Pulmonary artery endothelial cell (primary cell): ENCODE measurements at regions not wholly inside any gene's neighbourhood (a gene's known extent, or its start where the extent isn't known, plus 50 kb on each side); places are given as distances from the start of the nearest gene placed in this dataset.

Experiments
- DNase-seq: peaks from one replicate; pipeline ENCODE4 v3.0.0-alpha.2; 2011; ENCODE audit warnings: low read depth, low spot score

DNA sequence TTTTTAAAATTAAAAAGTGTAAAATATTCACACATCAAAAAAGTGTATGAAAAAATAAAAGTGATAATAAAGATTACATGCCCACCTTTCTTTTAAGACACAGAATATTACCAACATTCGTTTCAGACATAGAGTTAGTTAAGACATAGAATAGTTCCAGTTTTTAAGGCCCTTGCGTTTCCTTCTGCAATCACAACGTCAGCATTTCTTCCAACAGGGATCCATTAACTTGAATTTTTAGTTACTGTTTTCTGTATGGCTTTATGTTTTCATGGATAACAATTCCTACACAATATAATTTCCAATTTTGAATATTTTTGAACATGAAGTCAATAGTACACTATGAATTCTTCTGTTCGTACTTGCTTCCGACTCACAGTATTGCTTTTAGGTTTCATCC, 170.8 kb upstream of the C11orf87 start:
- no peak for DNase-seq

DNA sequence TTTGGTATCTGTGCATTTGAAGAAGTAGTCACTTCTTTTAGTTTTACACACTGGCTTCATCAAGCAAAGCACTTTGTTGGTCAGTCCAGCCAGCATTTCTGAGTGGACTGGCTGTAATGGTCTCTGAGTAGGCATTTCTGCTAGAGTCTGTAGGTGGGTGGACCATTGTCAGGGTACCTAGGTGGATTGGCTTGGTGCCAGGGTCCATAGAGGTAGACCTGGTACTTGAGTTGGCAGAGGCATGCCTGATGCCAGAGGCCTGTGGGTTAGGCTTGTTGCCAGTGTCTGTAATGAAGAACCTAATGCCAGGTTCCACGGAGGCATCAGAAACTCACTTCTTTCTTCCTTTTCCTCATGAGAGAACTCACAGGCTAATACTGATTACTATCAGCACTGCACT, 157.9 kb upstream of the C11orf87 start:
- no peak for DNase-seq

DNA sequence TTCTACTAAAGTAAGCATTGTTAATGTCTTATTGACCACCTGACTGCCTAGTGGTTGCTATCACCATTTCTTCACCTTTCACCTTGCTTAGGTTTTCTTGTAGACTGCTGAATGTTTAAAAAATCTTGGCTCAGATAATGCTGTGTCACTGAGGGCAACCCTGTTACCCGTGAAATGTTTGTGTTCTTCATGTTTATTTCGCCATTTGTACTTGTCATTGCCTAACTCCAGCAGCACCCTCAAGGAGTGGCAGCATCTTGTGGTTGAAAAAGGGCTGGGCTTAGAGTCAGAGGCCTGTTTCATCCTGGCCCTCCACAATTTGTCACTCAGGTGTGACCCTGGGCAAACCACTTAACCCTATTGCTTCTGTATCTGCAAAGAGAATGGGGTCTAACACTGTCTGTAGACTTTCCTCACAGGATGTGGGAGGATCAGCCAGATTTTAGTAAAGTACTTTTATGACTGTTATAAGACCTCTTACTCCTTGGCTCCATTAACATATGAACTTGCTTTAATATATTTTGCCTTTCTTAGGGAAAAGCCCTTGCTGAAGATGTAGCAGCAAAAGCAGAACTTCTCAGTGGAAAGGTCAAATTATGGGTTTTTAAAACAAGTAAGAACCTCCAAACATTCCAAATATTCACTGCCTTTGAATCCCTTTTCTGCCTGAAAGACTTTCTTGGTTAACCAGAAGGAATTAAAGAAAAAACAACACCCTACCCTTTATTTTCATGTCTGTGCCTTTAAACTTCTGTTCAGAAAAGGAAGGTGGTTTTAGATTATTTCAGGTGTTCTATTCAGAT, 154.5 kb upstream of the C11orf87 start:
- no peak for DNase-seq

DNA sequence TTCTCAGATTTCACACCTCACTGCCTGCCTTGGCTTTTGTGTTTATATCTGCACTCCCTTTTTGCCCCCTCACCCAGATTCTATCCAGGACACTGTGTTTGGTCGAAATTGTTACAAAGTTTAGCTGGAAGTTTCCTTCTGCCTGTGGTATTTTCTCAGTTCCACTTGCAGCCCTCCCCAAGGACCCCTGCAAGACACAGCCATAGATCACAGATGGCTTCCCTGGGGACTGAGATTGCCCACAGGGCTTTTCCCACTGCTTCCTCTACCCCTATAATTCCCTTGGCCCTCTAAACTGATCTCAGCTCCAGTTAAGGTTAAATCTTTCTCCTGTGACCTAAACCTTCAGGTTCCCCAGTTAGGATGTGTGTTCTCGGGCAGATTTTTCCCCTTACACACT, 146.1 kb upstream of the C11orf87 start:
- no peak for DNase-seq

DNA sequence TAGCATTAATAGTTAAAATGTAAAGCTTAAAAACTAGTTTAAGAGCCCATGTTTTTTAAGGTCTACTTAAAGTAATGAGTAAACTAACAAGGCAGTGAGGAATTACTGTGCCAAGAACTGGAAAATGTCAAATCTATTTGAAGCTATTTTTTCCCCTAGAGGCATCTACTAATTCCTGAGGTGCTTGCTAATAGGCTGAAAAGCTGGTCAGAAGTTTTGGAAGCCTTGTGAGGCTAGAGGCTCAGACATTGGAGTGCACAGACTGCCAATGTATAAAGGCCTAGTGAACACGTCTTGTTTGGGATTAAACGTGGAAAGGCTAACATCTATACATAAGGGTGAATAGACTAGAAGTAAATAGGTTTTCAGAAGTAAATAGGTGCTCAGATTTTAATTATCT, 136.5 kb upstream of the C11orf87 start:
- no peak for DNase-seq

DNA sequence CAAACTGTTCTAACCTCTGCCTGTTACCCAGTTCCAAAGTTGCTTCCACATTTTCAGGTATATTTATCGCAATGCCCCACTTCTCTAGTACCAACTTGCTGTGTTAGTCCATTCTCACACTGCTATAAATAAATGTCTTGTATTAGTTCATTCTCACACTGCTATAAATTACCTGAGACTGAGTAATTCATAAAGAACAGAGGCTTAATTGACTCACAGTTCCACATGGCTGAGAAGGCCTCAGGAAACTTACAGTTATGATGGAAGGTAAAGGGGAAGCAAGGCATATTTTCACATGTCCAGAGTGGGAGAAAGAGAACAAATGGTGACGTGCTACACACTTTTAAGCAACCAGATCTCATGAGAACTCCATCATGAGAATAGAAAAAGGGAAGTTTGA, 130.4 kb upstream of the C11orf87 start:
- DNase-seq: no peak

DNA sequence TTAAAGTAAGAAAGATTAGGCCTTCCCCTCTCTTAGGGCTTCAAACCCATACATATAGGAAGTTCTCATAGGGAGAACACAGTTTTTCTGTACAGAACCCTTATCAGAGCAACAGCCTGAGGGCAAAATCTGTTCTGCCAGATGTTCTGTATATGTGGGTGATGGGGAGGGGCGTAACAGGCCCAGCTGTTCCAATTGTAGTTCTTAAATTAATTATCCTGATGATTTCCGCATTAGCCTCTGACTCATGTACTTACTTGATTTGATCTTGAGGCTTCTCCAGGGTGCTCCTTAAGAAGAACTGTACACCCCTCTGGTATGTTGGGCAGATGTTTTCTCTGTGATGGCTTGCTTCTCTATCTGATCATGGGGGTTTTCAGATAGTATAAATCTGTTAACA, 123.1 kb upstream of the C11orf87 start:
- no peak for DNase-seq

DNA sequence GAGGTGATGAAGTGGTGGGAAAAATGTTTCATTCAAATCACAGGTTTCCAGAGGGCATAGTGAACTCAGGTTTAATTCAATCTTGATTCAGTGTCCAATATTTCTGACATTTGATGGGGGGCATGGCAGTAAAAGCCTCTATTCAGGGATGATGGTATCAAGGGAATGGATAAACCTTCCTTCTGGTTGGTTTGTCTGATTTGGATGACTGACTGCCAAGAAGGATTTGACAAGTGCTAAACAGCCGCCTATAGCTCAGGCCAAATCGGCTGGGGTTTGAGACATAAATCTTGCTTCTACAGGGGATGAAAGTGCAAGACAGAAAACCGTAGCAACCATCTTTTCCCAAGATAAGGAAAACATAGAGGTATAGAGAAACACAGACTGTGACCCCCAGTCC, 121.8 kb upstream of the C11orf87 start:
- no peak for DNase-seq

DNA sequence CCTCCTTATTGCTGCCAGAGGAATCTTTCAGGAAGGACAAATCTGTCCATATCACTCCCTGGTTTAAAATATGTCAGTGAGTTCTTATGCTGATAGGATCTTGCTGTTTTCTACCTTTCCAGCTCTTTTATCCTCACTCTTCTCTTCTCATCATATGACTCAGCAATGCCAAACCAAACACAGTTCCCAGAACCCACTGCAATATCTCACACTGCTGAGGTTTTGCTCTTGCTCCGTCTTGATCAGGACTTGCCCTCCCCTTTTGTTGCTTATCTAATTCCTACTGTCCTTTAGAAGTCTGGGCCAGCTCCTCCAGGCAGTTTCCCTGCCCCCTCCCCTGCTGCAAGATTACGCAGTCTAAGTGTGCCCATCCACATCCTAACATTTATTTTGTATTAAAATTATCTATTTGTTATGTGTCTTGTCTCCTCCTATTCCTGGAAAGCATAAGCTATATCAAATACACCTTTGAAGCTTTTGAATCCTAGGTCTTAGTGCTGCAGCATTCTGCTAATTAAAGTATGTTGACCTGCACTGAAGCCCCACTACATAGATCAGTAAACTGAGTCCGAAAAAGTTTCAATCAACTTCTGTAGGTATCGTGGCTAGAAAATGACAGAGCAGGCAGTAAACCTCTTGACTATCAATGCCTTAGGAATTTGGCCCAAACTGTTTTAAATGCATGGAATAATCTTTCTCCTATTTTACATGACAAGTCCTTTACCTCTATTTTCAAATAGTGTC, 119.2 kb upstream of the C11orf87 start:
- no peak for DNase-seq

DNA sequence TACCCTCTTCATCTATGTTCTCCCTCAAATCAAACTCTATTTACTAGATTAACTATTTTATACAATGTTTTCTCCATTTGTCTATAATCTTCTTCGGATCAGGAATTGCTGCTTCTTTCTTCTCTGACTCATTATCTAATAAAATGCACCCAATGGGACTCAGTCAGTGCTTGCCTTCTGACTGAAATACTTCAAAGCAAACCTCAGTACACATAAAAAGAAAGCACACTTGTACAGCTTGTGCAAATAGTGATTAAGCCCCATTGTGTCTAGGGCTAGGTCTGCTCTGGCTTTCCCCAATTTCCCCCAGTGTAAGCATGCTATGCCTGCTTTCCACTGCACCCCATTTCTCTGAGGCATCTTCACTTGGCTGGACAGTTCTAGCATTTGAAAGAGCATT, 118.6 kb upstream of the C11orf87 start:
- no peak for DNase-seq

DNA sequence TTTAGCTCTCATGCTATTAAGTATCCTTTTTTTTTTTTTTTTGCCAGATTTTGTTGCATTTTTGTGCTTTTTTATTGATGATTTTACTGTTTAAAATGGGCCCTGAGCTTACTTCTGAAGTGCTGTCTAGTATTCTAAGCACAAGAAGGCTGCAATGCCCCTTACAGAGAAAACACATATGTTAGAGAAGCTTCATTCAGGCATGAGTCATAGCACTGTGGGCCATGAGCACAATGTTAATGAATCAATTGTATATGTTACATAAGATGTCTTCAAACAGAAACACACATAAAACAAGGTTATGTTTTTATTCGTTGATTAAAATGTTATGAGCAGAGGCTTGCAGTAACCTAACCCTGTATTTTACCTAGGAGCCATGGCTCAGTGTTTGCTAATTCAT, 117.8 kb upstream of the C11orf87 start:
- DNase-seq: no peak

DNA sequence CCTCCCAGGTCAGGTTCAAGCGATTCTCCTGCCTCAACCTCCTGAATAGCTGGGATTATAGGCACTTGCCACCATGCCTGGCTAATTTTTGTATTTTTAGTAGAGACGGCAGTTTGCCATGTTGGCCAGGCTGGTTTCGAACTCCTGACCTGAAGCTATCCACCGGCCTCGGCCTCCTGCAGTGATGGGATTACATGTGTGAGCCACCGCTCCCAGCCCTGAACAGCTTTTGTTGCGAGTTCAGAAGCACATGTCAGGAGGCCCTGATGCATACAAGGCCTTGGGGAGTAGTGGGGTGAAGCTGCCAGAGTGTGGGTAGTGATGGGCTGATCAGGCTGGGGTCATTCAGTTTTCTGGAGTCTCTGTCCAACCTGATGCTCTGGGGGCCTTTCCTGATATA, 117.0 kb upstream of the C11orf87 start:
- no peak for DNase-seq

DNA sequence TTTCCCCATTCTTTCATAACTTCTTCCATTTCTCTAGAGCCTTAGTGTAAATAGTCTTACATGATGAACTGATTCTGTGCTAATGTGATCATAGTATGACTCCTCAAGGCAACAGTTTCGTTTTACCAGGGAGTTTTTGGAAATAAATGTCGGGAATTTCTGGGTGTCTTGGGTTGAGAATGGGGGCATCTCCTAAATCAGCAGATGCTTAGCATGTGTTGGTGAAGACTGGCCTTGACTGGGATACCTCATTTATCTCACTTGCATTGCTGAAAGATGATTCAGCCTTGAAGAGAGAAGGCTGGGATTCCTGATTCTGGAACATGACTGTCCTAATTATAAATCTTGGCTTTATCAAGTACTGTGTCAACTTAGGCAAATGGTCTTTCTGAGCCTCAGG, 115.7 kb upstream of the C11orf87 start:
- no peak for DNase-seq

DNA sequence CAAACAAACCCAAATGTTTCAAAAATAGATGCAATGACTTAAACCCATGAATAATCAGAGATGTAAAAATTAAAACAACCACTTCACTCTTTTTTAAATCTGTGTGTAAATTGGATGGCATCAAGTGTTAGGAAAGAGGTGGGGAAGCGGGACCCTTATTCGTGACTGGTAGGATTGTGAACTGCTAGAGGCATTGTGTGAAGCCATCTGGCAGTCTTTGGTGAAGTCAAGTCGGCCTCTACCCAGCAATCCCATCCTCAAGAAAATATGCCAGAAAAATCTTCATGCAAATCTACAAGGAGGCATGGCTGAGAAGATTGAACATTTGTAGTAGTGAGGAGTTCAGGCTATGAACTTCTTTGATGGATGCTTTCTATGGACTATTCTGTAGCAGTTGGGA, 114.6 kb upstream of the C11orf87 start:
- DNase-seq: no peak

DNA sequence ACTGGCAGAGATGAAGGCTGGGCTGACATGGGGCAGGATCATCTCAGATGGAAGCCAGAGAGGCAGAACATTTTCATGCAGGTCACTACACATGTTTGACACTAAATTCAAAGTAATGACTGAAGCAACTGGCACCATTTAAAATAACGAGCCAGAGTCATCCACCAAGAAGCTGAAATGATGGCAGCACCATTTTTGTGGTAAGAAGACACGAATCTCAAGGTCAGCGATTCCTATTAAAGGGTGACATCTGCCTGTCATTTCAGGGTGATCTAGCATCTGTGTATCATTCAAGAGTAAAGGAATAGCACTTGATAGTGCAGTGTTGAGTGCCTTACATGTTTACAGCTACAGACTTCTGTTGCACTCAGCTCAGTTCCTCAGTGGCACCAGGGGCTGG, 113.4 kb upstream of the C11orf87 start:
- DNase-seq: no peak

DNA sequence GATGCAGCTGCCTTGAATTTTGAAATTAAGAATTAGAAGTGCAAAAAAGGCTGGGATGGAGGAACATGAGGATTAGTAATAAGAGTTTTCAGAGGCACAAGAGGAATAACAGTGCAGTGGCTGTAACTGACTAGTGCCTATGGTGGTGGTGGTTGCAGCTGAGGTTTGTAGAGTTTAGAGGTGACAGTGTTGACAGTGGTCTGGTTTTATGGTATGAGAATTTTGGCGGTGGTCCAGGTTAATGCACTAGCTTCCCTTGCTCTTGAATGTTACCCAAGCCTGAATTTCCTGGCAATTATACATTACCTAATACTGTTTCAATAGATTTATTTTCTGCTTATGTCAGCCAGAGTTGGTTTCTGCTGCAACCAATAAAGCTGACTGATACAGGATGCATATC, 112.8 kb upstream of the C11orf87 start:
- DNase-seq: no peak

DNA sequence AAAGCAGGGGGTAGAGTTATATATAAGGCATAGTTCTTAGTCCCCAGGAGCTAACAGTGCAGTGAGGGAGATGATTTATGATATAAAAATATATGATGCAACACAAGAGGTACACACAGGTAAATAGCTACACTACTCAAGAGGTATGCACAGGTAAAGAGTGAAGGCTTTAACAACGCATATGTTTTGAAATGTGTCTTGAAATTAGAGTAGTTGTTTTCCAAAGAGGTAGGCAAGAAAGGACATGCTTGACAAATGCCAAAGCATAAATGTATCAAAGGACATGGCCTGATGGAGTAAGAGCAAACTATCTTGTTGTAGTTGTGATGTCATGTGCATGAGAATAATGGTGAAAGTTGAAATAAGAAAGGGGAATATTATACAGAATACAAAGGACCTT, 104.3 kb upstream of the C11orf87 start:
- no peak for DNase-seq

DNA sequence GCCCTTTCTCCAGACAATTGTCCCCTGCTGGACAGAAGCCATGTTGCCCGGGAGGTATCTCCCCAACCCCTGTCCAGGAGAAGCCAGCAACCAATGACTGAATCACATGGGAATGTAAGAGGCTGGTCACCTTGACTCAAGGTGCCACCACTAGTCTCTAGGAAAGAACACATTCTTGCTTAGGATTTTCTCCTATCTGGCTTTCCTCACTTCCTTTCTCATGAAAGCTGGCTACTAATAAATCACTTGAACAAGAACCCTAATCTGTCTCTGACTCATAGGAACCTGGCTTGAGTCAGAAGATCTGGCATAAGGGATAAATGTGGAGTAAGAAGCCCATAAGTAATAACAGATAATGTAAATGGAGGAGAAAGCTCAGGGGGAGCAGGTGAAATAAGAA, 101.4 kb upstream of the C11orf87 start:
- no peak for DNase-seq

DNA sequence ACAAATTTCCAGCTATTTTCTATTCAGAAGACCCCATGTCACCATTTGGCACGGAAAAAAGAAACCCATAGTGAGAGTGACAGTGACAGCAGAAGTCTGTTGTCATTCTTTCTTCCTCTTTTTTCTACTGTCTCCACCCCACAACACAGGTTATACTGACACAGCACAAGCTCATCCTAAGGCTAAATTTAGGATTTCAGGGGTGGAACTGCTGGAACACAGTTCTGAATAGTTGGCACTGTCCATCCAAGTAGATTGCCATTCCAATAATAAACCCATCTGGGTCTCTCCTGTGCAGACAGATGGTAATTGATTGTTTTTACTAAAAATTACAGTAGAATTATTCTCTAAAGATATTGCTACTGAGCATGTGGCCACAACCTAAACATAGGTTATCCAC, 95.2 kb upstream of the C11orf87 start:
- DNase-seq: no peak

DNA sequence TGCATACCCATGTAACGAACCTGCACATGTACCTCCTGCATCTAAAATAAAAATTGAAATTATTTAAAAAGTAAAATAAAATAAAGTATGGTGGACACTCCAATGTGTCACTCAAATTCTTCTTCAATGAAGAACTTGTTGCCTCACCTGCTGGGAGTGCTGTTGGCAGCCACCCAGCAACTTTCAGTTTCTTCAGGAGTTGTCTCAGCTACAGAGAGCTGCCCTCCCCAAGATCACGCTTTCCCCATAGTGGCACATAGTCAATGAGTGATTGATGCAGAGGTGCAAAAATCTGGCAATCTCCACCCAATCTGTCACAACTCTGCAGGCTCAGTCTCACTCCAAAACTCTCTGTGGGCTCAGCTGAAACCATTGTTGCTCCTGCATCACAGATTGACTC, 92.3 kb upstream of the C11orf87 start:
- no peak for DNase-seq

DNA sequence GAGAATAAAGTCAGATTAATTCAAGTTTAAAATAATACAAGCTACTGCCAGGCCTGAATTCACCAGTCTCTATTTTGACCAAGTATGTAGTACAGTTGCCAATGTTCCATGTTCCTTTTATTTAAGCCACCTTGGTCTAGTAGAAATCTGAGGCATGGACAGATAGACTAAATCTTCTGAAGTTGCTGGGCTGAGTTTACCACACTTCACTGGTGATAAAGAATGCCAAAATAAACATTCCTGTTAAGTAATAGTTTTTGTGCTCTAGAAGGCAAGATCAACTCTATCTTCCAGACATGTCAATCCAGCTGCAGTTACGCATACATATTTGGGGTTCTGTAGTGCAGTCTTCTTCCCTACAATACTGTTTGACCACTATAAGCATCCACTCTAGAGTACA, 83.9 kb upstream of the C11orf87 start:
- no peak for DNase-seq

DNA sequence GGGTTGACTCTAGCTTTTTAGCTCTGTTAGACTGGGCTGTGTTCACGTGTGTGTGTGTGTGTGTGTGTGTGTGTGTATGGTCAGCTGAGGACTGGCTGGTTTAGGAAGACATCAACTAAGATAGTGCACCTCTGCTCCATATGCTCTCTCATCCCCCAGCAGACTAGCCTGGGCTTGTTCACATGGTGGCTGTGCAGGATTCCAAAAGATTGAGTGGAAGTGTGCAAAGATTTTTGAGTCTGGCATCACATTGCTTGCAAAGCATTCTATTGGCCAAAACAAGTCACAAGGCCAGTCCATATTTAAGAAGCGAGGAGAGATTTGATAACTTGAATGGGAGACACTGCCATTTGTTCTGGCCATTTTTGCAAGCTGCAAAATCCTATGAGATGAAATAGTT, 79.7 kb upstream of the C11orf87 start:
- no peak for DNase-seq

DNA sequence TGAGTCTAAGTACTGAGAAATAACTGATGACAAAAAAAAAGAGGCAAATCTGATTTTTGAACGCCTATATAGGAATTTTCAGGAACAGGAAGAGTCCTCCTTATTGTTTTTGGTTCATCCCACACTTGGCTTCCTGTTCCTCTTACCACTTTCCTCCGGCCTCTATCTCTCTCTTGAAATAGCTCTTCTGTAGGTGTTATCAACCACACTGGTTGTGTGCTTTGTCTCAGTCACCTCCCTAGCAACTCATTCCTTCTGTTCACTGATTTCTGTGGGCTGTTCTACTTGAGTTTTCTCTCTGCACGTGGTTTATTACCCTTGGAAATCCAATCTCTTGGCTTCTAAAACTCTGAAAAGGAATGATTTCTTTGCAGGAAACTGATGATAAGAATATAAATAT, 78.7 kb upstream of the C11orf87 start:
- no peak for DNase-seq
